ENCODE measurements at regions not wholly inside any gene's neighbourhood (a gene's known extent, or its start where the extent isn't known, plus 50 kb on each side); places are given as distances from the start of the nearest gene placed in this dataset.
"Not testable (repeated sequence)": the region's sequence is repeated elsewhere in the genome, so short reads cannot be mapped to it uniquely, and the experiment has no call there.

- Histone ChIP-seq H3K4me1 (ENCODE audit: control insufficient read depth in 1 of 2, insufficient read depth in 2 of 2, low read length in 2 of 2) (no peaks in the 10 kb centered on the region), H3K27ac (ENCODE audit: low read depth, low read length) (no peak overlapping the region), H3K27me3 (ENCODE audit: control insufficient read depth in 1 of 2, insufficient read depth in 2 of 2, low read length in 2 of 2) (no peaks in the 10 kb centered on the region), H3K9ac (ENCODE audit: low read depth in 1 of 2, low read length in 2 of 2) (no peak overlapping the region), H3K36me3 (ENCODE audit: control insufficient read depth in 1 of 2, insufficient read depth in 2 of 2, low read length in 2 of 2) (no peaks in the 10 kb centered on the region), H3K9me3 (ENCODE audit: control insufficient read depth in 1 of 2, low read length in 2 of 2) (peaks cover 0 to 6% of the 10 kb centered on the region in 2 donors), H3K4me3 (ENCODE audit: low read depth in 1 of 2, low read length in 2 of 2) (no peak overlapping the region)
Measured at GRCh38 chr5:60473654-60474053, 226.3 kb downstream of the DEPDC1B start.

GRCh38 chr5:60473027-60473426 lies 226.9 kb downstream of the DEPDC1B start:
- not testable (repeated sequence) for H3K4me1 ChIP-seq (ENCODE audit: control insufficient read depth in 1 of 2, insufficient read depth in 2 of 2, low read length in 2 of 2); H3K36me3 ChIP-seq (ENCODE audit: control insufficient read depth in 1 of 2, insufficient read depth in 2 of 2, low read length in 2 of 2); H3K27ac ChIP-seq (ENCODE audit: low read depth, low read length); H3K9ac ChIP-seq (ENCODE audit: low read depth in 1 of 2, low read length in 2 of 2); H3K27me3 ChIP-seq (ENCODE audit: control insufficient read depth in 1 of 2, insufficient read depth in 2 of 2, low read length in 2 of 2); H3K9me3 ChIP-seq (ENCODE audit: control insufficient read depth in 1 of 2, low read length in 2 of 2); H3K4me3 ChIP-seq (ENCODE audit: low read depth in 1 of 2, low read length in 2 of 2)

DNA sequence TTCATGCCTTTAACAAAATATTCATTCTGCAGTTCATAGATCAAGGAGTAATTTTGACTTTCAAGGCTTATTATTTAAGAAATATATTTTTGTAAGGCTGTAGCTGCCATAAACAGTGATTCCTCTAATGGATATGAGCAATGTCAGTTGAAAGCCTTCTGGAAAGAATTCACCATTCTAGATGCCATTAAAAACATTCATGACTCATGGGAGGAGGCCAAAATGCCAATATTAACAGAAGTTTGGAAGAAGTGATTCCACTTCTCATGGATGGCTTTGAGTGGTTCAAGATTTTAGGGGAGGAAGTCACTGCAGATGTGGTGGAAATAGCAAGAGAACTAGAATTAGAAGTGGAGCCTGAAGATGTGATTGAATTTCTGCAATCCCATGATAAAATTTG lies 229.1 kb downstream of the DEPDC1B start:
- no peaks in the 10 kb centered on the region for H3K27me3 ChIP-seq (ENCODE audit: control insufficient read depth in 1 of 2, insufficient read depth in 2 of 2, low read length in 2 of 2)
- H3K27ac ChIP-seq (ENCODE audit: low read depth, low read length): no peak overlapping the region
- no peaks in the 10 kb centered on the region for H3K4me1 ChIP-seq (ENCODE audit: control insufficient read depth in 1 of 2, insufficient read depth in 2 of 2, low read length in 2 of 2)
- H3K36me3 ChIP-seq (ENCODE audit: control insufficient read depth in 1 of 2, insufficient read depth in 2 of 2, low read length in 2 of 2): no peaks in the 10 kb centered on the region
- no peak overlapping the region for H3K9ac ChIP-seq (ENCODE audit: low read depth in 1 of 2, low read length in 2 of 2)
- no peak overlapping the region for H3K4me3 ChIP-seq (ENCODE audit: low read depth in 1 of 2, low read length in 2 of 2)
- peaks cover 0 to 6% of the 10 kb centered on the region in 2 donors for H3K9me3 ChIP-seq (ENCODE audit: control insufficient read depth in 1 of 2, low read length in 2 of 2)

- Histone ChIP-seq H3K4me3 (ENCODE audit: low read depth in 1 of 2, low read length in 2 of 2) (no peak overlapping the region), H3K9ac (ENCODE audit: low read depth in 1 of 2, low read length in 2 of 2) (no peak overlapping the region), H3K27ac (ENCODE audit: low read depth, low read length) (no peak overlapping the region), H3K27me3 (ENCODE audit: control insufficient read depth in 1 of 2, insufficient read depth in 2 of 2, low read length in 2 of 2) (no peaks in the 10 kb centered on the region), H3K4me1 (ENCODE audit: control insufficient read depth in 1 of 2, insufficient read depth in 2 of 2, low read length in 2 of 2) (no peaks in the 10 kb centered on the region), H3K9me3 (ENCODE audit: control insufficient read depth in 1 of 2, low read length in 2 of 2) (peaks cover 0 to 6% of the 10 kb centered on the region in 2 donors), H3K36me3 (ENCODE audit: control insufficient read depth in 1 of 2, insufficient read depth in 2 of 2, low read length in 2 of 2) (no peaks in the 10 kb centered on the region)
Measured at GRCh38 chr5:60469286-60469685, 230.7 kb downstream of the DEPDC1B start.

GRCh38 chr5:60463179-60463868 lies 236.6 kb downstream of the DEPDC1B start:
- no peak overlapping the region for H3K9ac ChIP-seq (ENCODE audit: low read depth in 1 of 2, low read length in 2 of 2)
- no peaks in the 10 kb centered on the region for H3K36me3 ChIP-seq (ENCODE audit: control insufficient read depth in 1 of 2, insufficient read depth in 2 of 2, low read length in 2 of 2)
- no peak overlapping the region for H3K4me3 ChIP-seq (ENCODE audit: low read depth in 1 of 2, low read length in 2 of 2)
- H3K9me3 ChIP-seq (ENCODE audit: control insufficient read depth in 1 of 2, low read length in 2 of 2): no peaks in the 10 kb centered on the region
- H3K27ac ChIP-seq (ENCODE audit: low read depth, low read length): no peak overlapping the region
- no peaks in the 10 kb centered on the region for H3K27me3 ChIP-seq (ENCODE audit: control insufficient read depth in 1 of 2, insufficient read depth in 2 of 2, low read length in 2 of 2)
- no peaks in the 10 kb centered on the region for H3K4me1 ChIP-seq (ENCODE audit: control insufficient read depth in 1 of 2, insufficient read depth in 2 of 2, low read length in 2 of 2)

DNA sequence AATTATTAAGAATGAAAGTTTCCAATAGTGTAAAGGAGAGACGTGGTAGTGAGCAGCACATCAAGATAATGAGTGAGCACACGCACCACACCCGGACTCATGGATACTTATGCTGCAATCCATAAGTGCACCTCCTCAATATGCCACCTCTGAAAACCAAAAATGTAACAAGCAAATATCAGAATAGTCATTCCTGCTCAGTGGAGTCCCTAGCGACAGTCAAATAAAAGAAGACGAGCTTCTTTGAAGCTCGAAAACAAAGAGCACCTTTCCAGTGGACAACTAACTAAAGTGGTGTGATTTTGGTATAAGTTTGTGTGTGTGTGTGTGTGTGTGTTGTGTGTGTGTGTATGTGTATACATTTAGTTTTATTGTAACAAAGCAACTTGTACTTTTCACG lies 241.3 kb downstream of the DEPDC1B start:
- H3K4me1 ChIP-seq (ENCODE audit: control insufficient read depth in 1 of 2, insufficient read depth in 2 of 2, low read length in 2 of 2): no peaks in the 10 kb centered on the region
- no peaks in the 10 kb centered on the region for H3K36me3 ChIP-seq (ENCODE audit: control insufficient read depth in 1 of 2, insufficient read depth in 2 of 2, low read length in 2 of 2)
- no peak overlapping the region for H3K4me3 ChIP-seq (ENCODE audit: low read depth in 1 of 2, low read length in 2 of 2)
- H3K9ac ChIP-seq (ENCODE audit: low read depth in 1 of 2, low read length in 2 of 2): no peak overlapping the region
- H3K9me3 ChIP-seq (ENCODE audit: control insufficient read depth in 1 of 2, low read length in 2 of 2): no peaks in the 10 kb centered on the region
- H3K27me3 ChIP-seq (ENCODE audit: control insufficient read depth in 1 of 2, insufficient read depth in 2 of 2, low read length in 2 of 2): no peaks in the 10 kb centered on the region
- no peak overlapping the region for H3K27ac ChIP-seq (ENCODE audit: low read depth, low read length)

DNA sequence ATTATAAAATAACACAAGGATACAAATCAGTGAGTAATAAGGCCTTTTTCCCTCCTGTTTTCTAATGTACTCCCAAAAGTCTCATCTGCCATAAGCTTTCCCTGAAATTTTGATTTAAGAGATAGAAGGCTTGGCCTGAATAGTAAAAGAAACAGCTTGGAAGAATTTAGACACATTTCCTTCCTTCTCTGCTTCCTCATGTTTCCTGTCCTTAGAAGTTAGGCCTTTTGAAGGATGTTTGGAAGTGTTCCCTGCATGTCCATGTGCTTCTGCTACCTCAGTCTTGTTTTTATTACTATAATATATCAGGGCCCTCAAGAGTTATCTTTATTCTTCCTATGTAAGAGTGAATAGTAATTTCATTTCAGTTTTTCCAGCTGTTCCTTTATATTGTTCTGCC lies 242.7 kb downstream of the DEPDC1B start:
- H3K9ac ChIP-seq (ENCODE audit: low read depth in 1 of 2, low read length in 2 of 2): no peak overlapping the region
- H3K36me3 ChIP-seq (ENCODE audit: control insufficient read depth in 1 of 2, insufficient read depth in 2 of 2, low read length in 2 of 2): no peaks in the 10 kb centered on the region
- no peaks in the 10 kb centered on the region for H3K27me3 ChIP-seq (ENCODE audit: control insufficient read depth in 1 of 2, insufficient read depth in 2 of 2, low read length in 2 of 2)
- H3K9me3 ChIP-seq (ENCODE audit: control insufficient read depth in 1 of 2, low read length in 2 of 2): no peaks in the 10 kb centered on the region
- H3K4me3 ChIP-seq (ENCODE audit: low read depth in 1 of 2, low read length in 2 of 2): no peak overlapping the region
- no peak overlapping the region for H3K27ac ChIP-seq (ENCODE audit: low read depth, low read length)
- H3K4me1 ChIP-seq (ENCODE audit: control insufficient read depth in 1 of 2, insufficient read depth in 2 of 2, low read length in 2 of 2): no peaks in the 10 kb centered on the region

DNA sequence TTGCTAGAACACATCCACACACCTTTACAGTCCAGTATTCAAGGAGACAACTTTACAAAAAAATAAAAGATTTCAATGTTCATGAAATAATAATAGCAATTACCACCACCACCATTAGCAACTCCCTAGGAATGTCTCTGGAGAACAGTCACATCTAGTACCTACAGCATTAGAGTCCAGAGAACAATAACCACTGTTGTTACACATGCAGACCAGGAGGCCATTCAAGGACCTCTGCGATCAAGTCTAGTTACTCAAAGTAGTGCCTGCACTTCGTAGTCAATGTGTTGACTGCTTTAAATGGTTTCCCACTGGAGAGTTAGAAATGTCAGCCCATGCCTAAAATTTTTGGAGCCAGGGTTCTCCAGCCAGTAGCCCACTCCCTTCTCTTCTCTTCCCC lies 244.4 kb downstream of the DEPDC1B start:
- H3K36me3 ChIP-seq (ENCODE audit: control insufficient read depth in 1 of 2, insufficient read depth in 2 of 2, low read length in 2 of 2): no peaks in the 10 kb centered on the region
- no peak overlapping the region for H3K9ac ChIP-seq (ENCODE audit: low read depth in 1 of 2, low read length in 2 of 2)
- no peaks in the 10 kb centered on the region for H3K27me3 ChIP-seq (ENCODE audit: control insufficient read depth in 1 of 2, insufficient read depth in 2 of 2, low read length in 2 of 2)
- no peak overlapping the region for H3K27ac ChIP-seq (ENCODE audit: low read depth, low read length)
- no peak overlapping the region for H3K4me3 ChIP-seq (ENCODE audit: low read depth in 1 of 2, low read length in 2 of 2)
- no peaks in the 10 kb centered on the region for H3K4me1 ChIP-seq (ENCODE audit: control insufficient read depth in 1 of 2, insufficient read depth in 2 of 2, low read length in 2 of 2)
- H3K9me3 ChIP-seq (ENCODE audit: control insufficient read depth in 1 of 2, low read length in 2 of 2): no peaks in the 10 kb centered on the region

DNA sequence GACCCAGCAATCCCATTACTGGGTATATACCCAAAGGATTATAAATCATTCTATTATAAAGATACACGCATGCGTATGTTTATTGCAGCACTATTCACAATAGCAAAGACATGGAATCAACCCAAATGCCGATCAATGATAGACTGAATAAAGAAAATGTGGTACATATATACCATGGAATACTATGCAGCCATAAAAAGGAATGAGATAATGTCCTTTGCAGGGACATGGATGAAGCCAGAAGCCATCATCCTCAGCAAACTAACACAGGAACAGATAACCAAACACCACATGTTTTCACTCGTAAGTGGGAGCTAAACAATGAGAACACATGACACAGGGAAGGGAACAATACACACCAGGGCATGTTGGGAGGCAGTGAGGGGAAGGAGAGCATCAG lies 245.7 kb downstream of the DEPDC1B start:
- H3K9me3 ChIP-seq (ENCODE audit: control insufficient read depth in 1 of 2, low read length in 2 of 2); H3K9ac ChIP-seq (ENCODE audit: low read depth in 1 of 2, low read length in 2 of 2); H3K4me1 ChIP-seq (ENCODE audit: control insufficient read depth in 1 of 2, insufficient read depth in 2 of 2, low read length in 2 of 2); H3K4me3 ChIP-seq (ENCODE audit: low read depth in 1 of 2, low read length in 2 of 2); H3K36me3 ChIP-seq (ENCODE audit: control insufficient read depth in 1 of 2, insufficient read depth in 2 of 2, low read length in 2 of 2); H3K27me3 ChIP-seq (ENCODE audit: control insufficient read depth in 1 of 2, insufficient read depth in 2 of 2, low read length in 2 of 2); H3K27ac ChIP-seq (ENCODE audit: low read depth, low read length): not testable (repeated sequence)

- Histone ChIP-seq H3K36me3 (ENCODE audit: control insufficient read depth in 1 of 2, insufficient read depth in 2 of 2, low read length in 2 of 2) (no peaks in the 10 kb centered on the region), H3K9ac (ENCODE audit: low read depth in 1 of 2, low read length in 2 of 2) (no peak overlapping the region), H3K4me3 (ENCODE audit: low read depth in 1 of 2, low read length in 2 of 2) (no peak overlapping the region), H3K4me1 (ENCODE audit: control insufficient read depth in 1 of 2, insufficient read depth in 2 of 2, low read length in 2 of 2) (no peaks in the 10 kb centered on the region), H3K27ac (ENCODE audit: low read depth, low read length) (no peak overlapping the region), H3K9me3 (ENCODE audit: control insufficient read depth in 1 of 2, low read length in 2 of 2) (no peaks in the 10 kb centered on the region), H3K27me3 (ENCODE audit: control insufficient read depth in 1 of 2, insufficient read depth in 2 of 2, low read length in 2 of 2) (no peaks in the 10 kb centered on the region)
Measured at GRCh38 chr5:60453186-60453976, 246.6 kb downstream of the DEPDC1B start.

Measured in duodenal mucosa (tissue), 2 donors.